ENCODE measurements at regions not wholly inside any gene's neighbourhood (a gene's known extent, or its start where the extent isn't known, plus 50 kb on each side); places are given as distances from the start of the nearest gene placed in this dataset.
A peak's percentile ranks its signal among the peaks of the same experiment; 100 is the strongest.

GRCh38 chr14:77985211-77985615 is 185.0 kb upstream of the NRXN3 start:
- Histone ChIP-seq H3K9me3 (ENCODE audit: control extremely low read depth in 1 of 3, control insufficient read depth in 2 of 3, insufficient read depth in 1 of 3, low read length in 2 of 3) (no peaks in the 10 kb centered on the region), H2AFZ (ENCODE audit: insufficient read depth, low read depth, low read length, poor library complexity, severe bottlenecking) (peak overlapping the region; percentile 36), H3K27ac (ENCODE audit: low read length in 2 of 2) (no peak overlapping the region), H3K27me3 (replicated peaks in 1 of 4; ENCODE audit: control extremely low read depth in 1 of 4, control insufficient read depth in 3 of 4, insufficient read depth in 4 of 4, low read length in 3 of 4) (peaks cover 0 to 9% (median 2%) of the 10 kb centered on the region in 4 experiments), H3K4me3 (ENCODE audit: control extremely low read depth in 1 of 5, extremely low read depth in 1 of 5, insufficient read depth in 1 of 5, low read depth in 2 of 5, low read length in 4 of 5) (no peak overlapping the region), H3K79me2 (ENCODE audit: control insufficient read depth, insufficient read depth, low read length) (no peaks in the 10 kb centered on the region), H3K36me3 (replicated peaks in 1 of 2; ENCODE audit: control extremely low read depth in 1 of 2, control insufficient read depth in 1 of 2, extremely low read depth in 1 of 2, insufficient read depth in 2 of 2, low read length in 1 of 2) (no peaks in the 10 kb centered on the region), H3K4me2 (replicated peaks; ENCODE audit: low read depth, low read length, poor library complexity, severe bottlenecking) (no peak overlapping the region), H3K9ac (ENCODE audit: low read length) (no peak overlapping the region), H3K4me1 (ENCODE audit: control insufficient read depth in 2 of 2, insufficient read depth in 2 of 2, low read length in 2 of 2) (no peaks in the 10 kb centered on the region), H4K20me1 (ENCODE audit: control insufficient read depth, insufficient read depth, low read length, poor library complexity, severe bottlenecking) (no peaks in the 10 kb centered on the region)
- 29% methylated on average over 5 of the region's 5 CpGs for WGBS (ENCODE audit: insufficient coverage)
- ChIA-PET CTCF (no interaction called here), POLR2A (no interaction called here)
- ATAC-seq (ENCODE audit: low read depth) (no peak), DNase-seq (no peak)
- H3K4me1 Mint-ChIP-seq: peaks cover 2% of the 10 kb centered on the region
- no peak overlapping the region for H3K27ac Mint-ChIP-seq
- no peak overlapping the region for H3K4me3 Mint-ChIP-seq
- intact Hi-C loops (cut with micrococcal nuclease): no loop called here
- H3K27me3 Mint-ChIP-seq: peaks cover 17% of the 10 kb centered on the region
- no peak for TF ChIP-seq EZH2 (IDR thresholded peaks at IDR 0.05; ENCODE audit: borderline replicate concordance, insufficient read depth, low read depth, low read length, poor library complexity, severe bottlenecking)
- no peak for TF ChIP-seq CTCF (IDR thresholded peaks at IDR 0.05)
- H3K9me3 Mint-ChIP-seq (ENCODE audit: insufficient read depth): no peaks in the 10 kb centered on the region

- peaks cover 8% of the 10 kb centered on the region for H3K27me3 Mint-ChIP-seq
- Histone ChIP-seq H3K9me3 (ENCODE audit: control extremely low read depth in 1 of 3, control insufficient read depth in 2 of 3, insufficient read depth in 1 of 3, low read length in 2 of 3) (no peaks in the 10 kb centered on the region), H3K79me2 (ENCODE audit: control insufficient read depth, insufficient read depth, low read length) (no peaks in the 10 kb centered on the region), H2AFZ (ENCODE audit: insufficient read depth, low read depth, low read length, poor library complexity, severe bottlenecking) (no peak overlapping the region), H3K4me3 (ENCODE audit: control extremely low read depth in 1 of 5, extremely low read depth in 1 of 5, insufficient read depth in 1 of 5, low read depth in 2 of 5, low read length in 4 of 5) (no peak overlapping the region), H4K20me1 (ENCODE audit: control insufficient read depth, insufficient read depth, low read length, poor library complexity, severe bottlenecking) (no peaks in the 10 kb centered on the region), H3K9ac (ENCODE audit: low read length) (no peak overlapping the region), H3K36me3 (replicated peaks in 1 of 2; ENCODE audit: control extremely low read depth in 1 of 2, control insufficient read depth in 1 of 2, extremely low read depth in 1 of 2, insufficient read depth in 2 of 2, low read length in 1 of 2) (no peaks in the 10 kb centered on the region), H3K4me1 (ENCODE audit: control insufficient read depth in 2 of 2, insufficient read depth in 2 of 2, low read length in 2 of 2) (no peaks in the 10 kb centered on the region), H3K27me3 (replicated peaks in 1 of 4; ENCODE audit: control extremely low read depth in 1 of 4, control insufficient read depth in 3 of 4, insufficient read depth in 4 of 4, low read length in 3 of 4) (no peaks in the 10 kb centered on the region), H3K4me2 (replicated peaks; ENCODE audit: low read depth, low read length, poor library complexity, severe bottlenecking) (no peak overlapping the region), H3K27ac (ENCODE audit: low read length in 2 of 2) (no peak overlapping the region)
- ChIA-PET POLR2A (no interaction called here), CTCF (no interaction called here)
- no peak overlapping the region for H3K27ac Mint-ChIP-seq
- ATAC-seq (ENCODE audit: low read depth): no peak
- H3K9me3 Mint-ChIP-seq (ENCODE audit: insufficient read depth): no peaks in the 10 kb centered on the region
- intact Hi-C loops (cut with micrococcal nuclease): no loop called here
- WGBS (ENCODE audit: insufficient coverage): 83% methylated on average over 1 of the region's 1 CpG
- H3K4me3 Mint-ChIP-seq: no peak overlapping the region
- TF ChIP-seq CTCF (IDR thresholded peaks at IDR 0.05): no peak
- no peak for TF ChIP-seq EZH2 (IDR thresholded peaks at IDR 0.05; ENCODE audit: borderline replicate concordance, insufficient read depth, low read depth, low read length, poor library complexity, severe bottlenecking)
- H3K4me1 Mint-ChIP-seq: no peaks in the 10 kb centered on the region
- DNase-seq: no peak
Measured at GRCh38 chr14:77986773-77987172, 183.4 kb upstream of the NRXN3 start.

Data from B cell (primary cell).